Caco-2 (cell line): ENCODE measurements at regions not wholly inside any gene's neighbourhood (a gene's known extent, or its start where the extent isn't known, plus 50 kb on each side); places are given as distances from the start of the nearest gene placed in this dataset.

Source experiments
- BruUV-seq: library from RNA; stranded (reverse); fragments of 400-500 nt; replicated peaks from 2 replicates; lab custom pipeline; 2021; lab: Mats Ljungman, UMichigan
- CTCF ChIA-PET: fragments of 300-600 bp; sonication (Branson Sonifier 250); formaldehyde crosslinking; loops from one replicate; lab custom pipeline; 2022; ENCODE audit warnings: antibody characterized with exemption; lab: Charles Lee
- POLR2A ChIA-PET: fragments of 300-600 bp; sonication (Branson Sonifier 250); formaldehyde crosslinking; loops from one replicate; lab custom pipeline; 2022; ENCODE audit warnings: antibody characterized with exemption; lab: Charles Lee
- DNase-seq, 2 experiments: peaks; one replicate each; pipeline versions ENCODE4 v3.0.0 to v3.0.0-alpha.2; 2020 to 2022
- H3K27me3 ChIP-seq: replicated peaks from 2 replicates; pipeline ENCODE4 v1.6.0; 2011; ENCODE audit warnings: low read length; ENCODE audit not compliant: control insufficient read depth, insufficient read depth
- H3K36me3 ChIP-seq: 2 replicates; pipeline ENCODE4 v1.5.1; 2011; ENCODE audit warnings: low read length; ENCODE audit not compliant: control insufficient read depth, insufficient read depth
- H3K4me1 ChIP-seq: fragments of 250-450 bp; sonication (Bioruptor Pico); 2 replicates; pipeline ENCODE4 v1.5.1; 2020; ENCODE audit warnings: mild to moderate bottlenecking
- H3K4me3 ChIP-seq: 2 replicates; pipeline ENCODE4 v1.5.1; 2011; ENCODE audit warnings: low read depth, mild to moderate bottlenecking, control low read depth, low read length
- H3K9me3 ChIP-seq: fragments of 250-450 bp; sonication (Bioruptor Pico); 2 replicates; pipeline ENCODE4 v1.5.1; 2020; ENCODE audit warnings: mild to moderate bottlenecking, moderate library complexity
- H3K27ac Mint-ChIP-seq: one replicate; pipeline ENCODE4 v1.8.0; 2022; ENCODE audit warnings: mixed read lengths; ENCODE audit not compliant: unreplicated experiment
- H3K27me3 Mint-ChIP-seq: one replicate; pipeline ENCODE4 v1.8.0; 2022; ENCODE audit warnings: mixed read lengths; ENCODE audit not compliant: insufficient read depth, unreplicated experiment
- H3K36me3 Mint-ChIP-seq: one replicate; pipeline ENCODE4 v1.8.0; 2022; ENCODE audit warnings: mild to moderate bottlenecking, mixed read lengths; ENCODE audit not compliant: insufficient read depth, unreplicated experiment
- H3K4me1 Mint-ChIP-seq: one replicate; pipeline ENCODE4 v1.8.0; 2022; ENCODE audit warnings: low read depth, mixed read lengths; ENCODE audit not compliant: unreplicated experiment
- H3K4me3 Mint-ChIP-seq: one replicate; pipeline ENCODE4 v1.8.0; 2022; ENCODE audit warnings: mild to moderate bottlenecking, moderate library complexity, mixed read lengths; ENCODE audit not compliant: unreplicated experiment
- H3K9me3 Mint-ChIP-seq: one replicate; pipeline ENCODE4 v1.8.0; 2022; ENCODE audit warnings: mixed read lengths; ENCODE audit not compliant: unreplicated experiment
- intact Hi-C: fragments of 100-400 bp; cut with micrococcal nuclease; formaldehyde crosslinking; loops from one replicate; pipeline ENCODE4 v1.10.0; 2022; ENCODE audit not compliant: unreplicated experiment
- TF ChIP-seq, protein P1 (sequence below), 2 experiments: fragments of 200-600 bp in 1 of 2; IDR thresholded peaks; 1 replicate in 1 of 2; 2 replicates in 1 of 2; pipeline versions ENCODE4 v1.5.1 to v1.8.0; 2011 to 2022; ENCODE audit warnings: antibody characterized with exemption in 1 of 2, control low read depth in 1 of 2, inconsistent platforms in 1 of 2, low read depth in 1 of 2, low read length in 1 of 2, mild to moderate bottlenecking in 1 of 2, moderate library complexity in 1 of 2; ENCODE audit not compliant: insufficient read depth in 1 of 2, severe bottlenecking in 1 of 2, unreplicated experiment in 1 of 2

- no peaks in the 10 kb centered on the region for H3K27me3 ChIP-seq
- ChIA-PET POLR2A (no interaction called here), CTCF (interaction anchor here (0.7 kb wide), 2 partner anchors 28 to 48 kb away, joined by 4 to 6 read pairs; no protein-coding TSS in a partner anchor)
- no peak overlapping the region for H3K4me3 ChIP-seq
- Mint-ChIP-seq H3K27me3 (no peaks in the 10 kb centered on the region), H3K9me3 (no peaks in the 10 kb centered on the region), H3K36me3 (no peaks in the 10 kb centered on the region), H3K4me3 (no peak overlapping the region), H3K4me1 (peaks cover 14% of the 10 kb centered on the region), H3K27ac (no peak overlapping the region)
- H3K9me3 ChIP-seq: no peaks in the 10 kb centered on the region
- intact Hi-C loops: loop anchor here (5.0 to 10.0 kb wide), 2 partner anchors 60 to 117 kb away; no protein-coding TSS in a partner anchor
- no peaks in the 10 kb centered on the region for H3K36me3 ChIP-seq
- DNase-seq: no peak
- TF ChIP-seq, protein P1, sequence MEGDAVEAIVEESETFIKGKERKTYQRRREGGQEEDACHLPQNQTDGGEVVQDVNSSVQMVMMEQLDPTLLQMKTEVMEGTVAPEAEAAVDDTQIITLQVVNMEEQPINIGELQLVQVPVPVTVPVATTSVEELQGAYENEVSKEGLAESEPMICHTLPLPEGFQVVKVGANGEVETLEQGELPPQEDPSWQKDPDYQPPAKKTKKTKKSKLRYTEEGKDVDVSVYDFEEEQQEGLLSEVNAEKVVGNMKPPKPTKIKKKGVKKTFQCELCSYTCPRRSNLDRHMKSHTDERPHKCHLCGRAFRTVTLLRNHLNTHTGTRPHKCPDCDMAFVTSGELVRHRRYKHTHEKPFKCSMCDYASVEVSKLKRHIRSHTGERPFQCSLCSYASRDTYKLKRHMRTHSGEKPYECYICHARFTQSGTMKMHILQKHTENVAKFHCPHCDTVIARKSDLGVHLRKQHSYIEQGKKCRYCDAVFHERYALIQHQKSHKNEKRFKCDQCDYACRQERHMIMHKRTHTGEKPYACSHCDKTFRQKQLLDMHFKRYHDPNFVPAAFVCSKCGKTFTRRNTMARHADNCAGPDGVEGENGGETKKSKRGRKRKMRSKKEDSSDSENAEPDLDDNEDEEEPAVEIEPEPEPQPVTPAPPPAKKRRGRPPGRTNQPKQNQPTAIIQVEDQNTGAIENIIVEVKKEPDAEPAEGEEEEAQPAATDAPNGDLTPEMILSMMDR (IDR thresholded peaks at IDR 0.05; ENCODE audit: insufficient read depth in 1 of 2, low read depth in 1 of 2, low read length in 1 of 2, severe bottlenecking in 1 of 2, unreplicated experiment in 1 of 2): no peak
- BruUV-seq: no TSS peak
- peaks cover 8% of the 10 kb centered on the region; the same call in 1 of the 2 replicates for H3K4me1 ChIP-seq
These were observed 147.3 kb upstream of the TLE3 start for GRCh38 chr15:70244978-70245542.

- H3K9me3 ChIP-seq: no peaks in the 10 kb centered on the region
- H3K4me3 ChIP-seq: no peak overlapping the region
- POLR2A ChIA-PET: no interaction called here
- no peaks in the 10 kb centered on the region for H3K36me3 ChIP-seq
- CTCF ChIA-PET: interaction anchor here (0.7 kb wide), 1 partner anchor 46 kb away, joined by 4 read pairs; no protein-coding TSS in a partner anchor
- BruUV-seq: no TSS peak
- DNase-seq: peak in 1 of 2 experiments; percentile 21
- peaks cover 8% of the 10 kb centered on the region; the same call in 1 of the 2 replicates for H3K4me1 ChIP-seq
- TF ChIP-seq, protein P1 (IDR thresholded peaks at IDR 0.05; ENCODE audit: insufficient read depth in 1 of 2, low read depth in 1 of 2, low read length in 1 of 2, severe bottlenecking in 1 of 2, unreplicated experiment in 1 of 2): no peak
- intact Hi-C loops: loop anchor here (5.0 to 10.0 kb wide), 2 partner anchors 61 to 118 kb away; no protein-coding TSS in a partner anchor
- no peaks in the 10 kb centered on the region for H3K27me3 Mint-ChIP-seq
- H3K27me3 ChIP-seq: no peaks in the 10 kb centered on the region
- no peak overlapping the region for H3K4me3 Mint-ChIP-seq
- no peaks in the 10 kb centered on the region for H3K9me3 Mint-ChIP-seq
- peaks cover 14% of the 10 kb centered on the region for H3K4me1 Mint-ChIP-seq
- no peaks in the 10 kb centered on the region for H3K36me3 Mint-ChIP-seq
- H3K27ac Mint-ChIP-seq: no peak overlapping the region
These were observed 146.2 kb upstream of the TLE3 start for GRCh38 chr15:70243686-70244540.

GRCh38 chr15:70242951-70243685 lies 145.4 kb upstream of the TLE3 start:
- Histone ChIP-seq H3K36me3 (no peaks in the 10 kb centered on the region), H3K4me3 (no peak overlapping the region), H3K9me3 (no peaks in the 10 kb centered on the region), H3K4me1 (peaks cover 1% of the 10 kb centered on the region; the same call in 1 of the 2 replicates), H3K27me3 (no peaks in the 10 kb centered on the region)
- H3K27ac Mint-ChIP-seq: no peak overlapping the region
- intact Hi-C loops: loop anchor here (5.0 to 10.0 kb wide), 2 partner anchors 62 to 119 kb away; no protein-coding TSS in a partner anchor
- H3K36me3 Mint-ChIP-seq: no peaks in the 10 kb centered on the region
- CTCF ChIA-PET: no interaction called here
- TF ChIP-seq, protein P1 (IDR thresholded peaks at IDR 0.05; ENCODE audit: insufficient read depth in 1 of 2, low read depth in 1 of 2, low read length in 1 of 2, severe bottlenecking in 1 of 2, unreplicated experiment in 1 of 2): no peak
- POLR2A ChIA-PET: no interaction called here
- DNase-seq: no peak
- BruUV-seq: no TSS peak
- H3K9me3 Mint-ChIP-seq: no peaks in the 10 kb centered on the region
- no peak overlapping the region for H3K4me3 Mint-ChIP-seq
- H3K4me1 Mint-ChIP-seq: peaks cover 8% of the 10 kb centered on the region
- H3K27me3 Mint-ChIP-seq: no peaks in the 10 kb centered on the region
